ENCODE measurements at regions not wholly inside any gene's neighbourhood (a gene's known extent, or its start where the extent isn't known, plus 50 kb on each side); places are given as distances from the start of the nearest gene placed in this dataset.

- TF ChIP-seq, protein P1, sequence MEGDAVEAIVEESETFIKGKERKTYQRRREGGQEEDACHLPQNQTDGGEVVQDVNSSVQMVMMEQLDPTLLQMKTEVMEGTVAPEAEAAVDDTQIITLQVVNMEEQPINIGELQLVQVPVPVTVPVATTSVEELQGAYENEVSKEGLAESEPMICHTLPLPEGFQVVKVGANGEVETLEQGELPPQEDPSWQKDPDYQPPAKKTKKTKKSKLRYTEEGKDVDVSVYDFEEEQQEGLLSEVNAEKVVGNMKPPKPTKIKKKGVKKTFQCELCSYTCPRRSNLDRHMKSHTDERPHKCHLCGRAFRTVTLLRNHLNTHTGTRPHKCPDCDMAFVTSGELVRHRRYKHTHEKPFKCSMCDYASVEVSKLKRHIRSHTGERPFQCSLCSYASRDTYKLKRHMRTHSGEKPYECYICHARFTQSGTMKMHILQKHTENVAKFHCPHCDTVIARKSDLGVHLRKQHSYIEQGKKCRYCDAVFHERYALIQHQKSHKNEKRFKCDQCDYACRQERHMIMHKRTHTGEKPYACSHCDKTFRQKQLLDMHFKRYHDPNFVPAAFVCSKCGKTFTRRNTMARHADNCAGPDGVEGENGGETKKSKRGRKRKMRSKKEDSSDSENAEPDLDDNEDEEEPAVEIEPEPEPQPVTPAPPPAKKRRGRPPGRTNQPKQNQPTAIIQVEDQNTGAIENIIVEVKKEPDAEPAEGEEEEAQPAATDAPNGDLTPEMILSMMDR (conservative IDR thresholded peaks at IDR 0.05; ENCODE audit: low read length) = no peak
- no peak for TF ChIP-seq EZH2phosphoT487 (IDR thresholded peaks at IDR 0.05; ENCODE audit: borderline replicate concordance)
Observed at GRCh38 chr12:112627851-112628250, 163.7 kb upstream of the RPH3A start.
